ENCODE measurements at regions not wholly inside any gene's neighbourhood (a gene's known extent, or its start where the extent isn't known, plus 50 kb on each side); places are given as distances from the start of the nearest gene placed in this dataset.

DNA sequence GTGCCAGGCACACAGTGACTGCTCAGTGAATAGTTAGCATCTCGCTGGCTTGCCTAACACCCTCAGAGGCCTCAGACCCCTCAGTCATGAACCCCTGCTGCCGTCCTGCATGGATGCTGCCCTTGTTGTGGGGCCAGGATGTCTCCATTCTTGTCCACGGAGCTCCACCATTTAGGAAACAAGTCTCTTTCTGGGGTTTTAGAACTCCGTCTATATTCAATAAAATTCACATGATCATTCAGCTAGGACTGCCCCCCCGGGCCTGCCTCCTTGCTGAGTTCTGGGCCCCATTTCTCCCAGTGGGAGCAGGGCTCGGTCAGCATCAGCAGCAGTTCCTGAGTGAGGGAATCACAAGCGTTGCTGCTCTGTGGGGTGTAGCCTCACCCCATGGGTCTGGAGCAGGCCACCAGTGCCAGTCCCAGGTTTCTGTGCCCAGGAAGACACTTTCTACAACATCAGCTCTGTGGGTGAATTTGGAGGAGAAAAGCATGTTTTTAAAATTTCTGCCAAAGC lies 134.1 kb downstream of the RHOU start:
- 96% methylated on average over 7 of the region's 7 CpGs for WGBS
- H3K4me3 ChIP-seq (ENCODE audit: low read depth in 1 of 3, low read length in 3 of 3): no peak overlapping the region
- TF ChIP-seq RAD21 (IDR thresholded peaks at IDR 0.05) (no peak), NR2F2 (IDR thresholded peaks at IDR 0.05) (no peak), SP1 (IDR thresholded peaks at IDR 0.05) (no peak), JUND (IDR thresholded peaks at IDR 0.05) (no peak), HNF4G (IDR thresholded peaks at IDR 0.05) (no peak), FOXA2 (IDR thresholded peaks at IDR 0.05) (no peak), YY1 (IDR thresholded peaks at IDR 0.05) (no peak), EGR1 (IDR thresholded peaks at IDR 0.05; ENCODE audit: low read depth in 2 of 2) (no peak), FOXA1 (IDR thresholded peaks at IDR 0.05) (no peak), RXRA (IDR thresholded peaks at IDR 0.05) (no peak), GABPA (IDR thresholded peaks at IDR 0.05 in 1 of 2, conservative IDR thresholded peaks at IDR 0.05 in 1 of 2) (no peak), TAF1 (conservative IDR thresholded peaks at IDR 0.05) (no peak), HNF4A (conservative IDR thresholded peaks at IDR 0.05) (no peak)
- TF ChIP-seq, protein P1, sequence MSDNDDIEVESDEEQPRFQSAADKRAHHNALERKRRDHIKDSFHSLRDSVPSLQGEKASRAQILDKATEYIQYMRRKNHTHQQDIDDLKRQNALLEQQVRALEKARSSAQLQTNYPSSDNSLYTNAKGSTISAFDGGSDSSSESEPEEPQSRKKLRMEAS (IDR thresholded peaks at IDR 0.05): no peak
- TF ChIP-seq, protein P2, sequence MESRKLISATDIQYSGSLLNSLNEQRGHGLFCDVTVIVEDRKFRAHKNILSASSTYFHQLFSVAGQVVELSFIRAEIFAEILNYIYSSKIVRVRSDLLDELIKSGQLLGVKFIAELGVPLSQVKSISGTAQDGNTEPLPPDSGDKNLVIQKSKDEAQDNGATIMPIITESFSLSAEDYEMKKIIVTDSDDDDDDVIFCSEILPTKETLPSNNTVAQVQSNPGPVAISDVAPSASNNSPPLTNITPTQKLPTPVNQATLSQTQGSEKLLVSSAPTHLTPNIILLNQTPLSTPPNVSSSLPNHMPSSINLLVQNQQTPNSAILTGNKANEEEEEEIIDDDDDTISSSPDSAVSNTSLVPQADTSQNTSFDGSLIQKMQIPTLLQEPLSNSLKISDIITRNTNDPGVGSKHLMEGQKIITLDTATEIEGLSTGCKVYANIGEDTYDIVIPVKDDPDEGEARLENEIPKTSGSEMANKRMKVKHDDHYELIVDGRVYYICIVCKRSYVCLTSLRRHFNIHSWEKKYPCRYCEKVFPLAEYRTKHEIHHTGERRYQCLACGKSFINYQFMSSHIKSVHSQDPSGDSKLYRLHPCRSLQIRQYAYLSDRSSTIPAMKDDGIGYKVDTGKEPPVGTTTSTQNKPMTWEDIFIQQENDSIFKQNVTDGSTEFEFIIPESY (IDR thresholded peaks at IDR 0.05): no peak
- TF ChIP-seq, protein P3, sequence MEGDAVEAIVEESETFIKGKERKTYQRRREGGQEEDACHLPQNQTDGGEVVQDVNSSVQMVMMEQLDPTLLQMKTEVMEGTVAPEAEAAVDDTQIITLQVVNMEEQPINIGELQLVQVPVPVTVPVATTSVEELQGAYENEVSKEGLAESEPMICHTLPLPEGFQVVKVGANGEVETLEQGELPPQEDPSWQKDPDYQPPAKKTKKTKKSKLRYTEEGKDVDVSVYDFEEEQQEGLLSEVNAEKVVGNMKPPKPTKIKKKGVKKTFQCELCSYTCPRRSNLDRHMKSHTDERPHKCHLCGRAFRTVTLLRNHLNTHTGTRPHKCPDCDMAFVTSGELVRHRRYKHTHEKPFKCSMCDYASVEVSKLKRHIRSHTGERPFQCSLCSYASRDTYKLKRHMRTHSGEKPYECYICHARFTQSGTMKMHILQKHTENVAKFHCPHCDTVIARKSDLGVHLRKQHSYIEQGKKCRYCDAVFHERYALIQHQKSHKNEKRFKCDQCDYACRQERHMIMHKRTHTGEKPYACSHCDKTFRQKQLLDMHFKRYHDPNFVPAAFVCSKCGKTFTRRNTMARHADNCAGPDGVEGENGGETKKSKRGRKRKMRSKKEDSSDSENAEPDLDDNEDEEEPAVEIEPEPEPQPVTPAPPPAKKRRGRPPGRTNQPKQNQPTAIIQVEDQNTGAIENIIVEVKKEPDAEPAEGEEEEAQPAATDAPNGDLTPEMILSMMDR (IDR thresholded peaks at IDR 0.05; ENCODE audit: low read depth, low read length, missing input control): no peak
- TF ChIP-seq, protein P4, sequence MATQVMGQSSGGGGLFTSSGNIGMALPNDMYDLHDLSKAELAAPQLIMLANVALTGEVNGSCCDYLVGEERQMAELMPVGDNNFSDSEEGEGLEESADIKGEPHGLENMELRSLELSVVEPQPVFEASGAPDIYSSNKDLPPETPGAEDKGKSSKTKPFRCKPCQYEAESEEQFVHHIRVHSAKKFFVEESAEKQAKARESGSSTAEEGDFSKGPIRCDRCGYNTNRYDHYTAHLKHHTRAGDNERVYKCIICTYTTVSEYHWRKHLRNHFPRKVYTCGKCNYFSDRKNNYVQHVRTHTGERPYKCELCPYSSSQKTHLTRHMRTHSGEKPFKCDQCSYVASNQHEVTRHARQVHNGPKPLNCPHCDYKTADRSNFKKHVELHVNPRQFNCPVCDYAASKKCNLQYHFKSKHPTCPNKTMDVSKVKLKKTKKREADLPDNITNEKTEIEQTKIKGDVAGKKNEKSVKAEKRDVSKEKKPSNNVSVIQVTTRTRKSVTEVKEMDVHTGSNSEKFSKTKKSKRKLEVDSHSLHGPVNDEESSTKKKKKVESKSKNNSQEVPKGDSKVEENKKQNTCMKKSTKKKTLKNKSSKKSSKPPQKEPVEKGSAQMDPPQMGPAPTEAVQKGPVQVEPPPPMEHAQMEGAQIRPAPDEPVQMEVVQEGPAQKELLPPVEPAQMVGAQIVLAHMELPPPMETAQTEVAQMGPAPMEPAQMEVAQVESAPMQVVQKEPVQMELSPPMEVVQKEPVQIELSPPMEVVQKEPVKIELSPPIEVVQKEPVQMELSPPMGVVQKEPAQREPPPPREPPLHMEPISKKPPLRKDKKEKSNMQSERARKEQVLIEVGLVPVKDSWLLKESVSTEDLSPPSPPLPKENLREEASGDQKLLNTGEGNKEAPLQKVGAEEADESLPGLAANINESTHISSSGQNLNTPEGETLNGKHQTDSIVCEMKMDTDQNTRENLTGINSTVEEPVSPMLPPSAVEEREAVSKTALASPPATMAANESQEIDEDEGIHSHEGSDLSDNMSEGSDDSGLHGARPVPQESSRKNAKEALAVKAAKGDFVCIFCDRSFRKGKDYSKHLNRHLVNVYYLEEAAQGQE (IDR thresholded peaks at IDR 0.05): no peak
- TF ChIP-seq, protein P5, sequence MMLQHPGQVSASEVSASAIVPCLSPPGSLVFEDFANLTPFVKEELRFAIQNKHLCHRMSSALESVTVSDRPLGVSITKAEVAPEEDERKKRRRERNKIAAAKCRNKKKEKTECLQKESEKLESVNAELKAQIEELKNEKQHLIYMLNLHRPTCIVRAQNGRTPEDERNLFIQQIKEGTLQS (IDR thresholded peaks at IDR 0.05): no peak
- H3K9me3 ChIP-seq (ENCODE audit: control insufficient read depth in 4 of 4, low read length in 3 of 4): no peaks in the 10 kb centered on the region
- peaks cover 0 to 13% (median 9%) of the 10 kb centered on the region in 4 donors for H3K4me1 ChIP-seq (ENCODE audit: control insufficient read depth in 4 of 4, insufficient read depth in 4 of 4, low read length in 3 of 4)
- no peaks in the 10 kb centered on the region for H3K36me3 ChIP-seq (ENCODE audit: control insufficient read depth in 4 of 4, insufficient read depth in 3 of 4, low read depth in 1 of 4, low read length in 3 of 4)
- no peaks in the 10 kb centered on the region for H3K27me3 ChIP-seq (ENCODE audit: control insufficient read depth in 4 of 4, insufficient read depth in 4 of 4, low read length in 3 of 4)
- H3K9ac ChIP-seq (ENCODE audit: low read depth in 1 of 2, low read length in 2 of 2): no peak overlapping the region
- no peak overlapping the region for H3K27ac ChIP-seq (ENCODE audit: low read depth in 1 of 2, low read length in 2 of 2)
- no peak for DNase-seq (ENCODE audit: low spot score)

Data from liver (tissue), 8 donors.